ENCODE measurements at regions not wholly inside any gene's neighbourhood (a gene's known extent, or its start where the extent isn't known, plus 50 kb on each side); places are given as distances from the start of the nearest gene placed in this dataset.
"Not testable (repeated sequence)": the region's sequence is repeated elsewhere in the genome, so short reads cannot be mapped to it uniquely, and the experiment has no call there.

DNA sequence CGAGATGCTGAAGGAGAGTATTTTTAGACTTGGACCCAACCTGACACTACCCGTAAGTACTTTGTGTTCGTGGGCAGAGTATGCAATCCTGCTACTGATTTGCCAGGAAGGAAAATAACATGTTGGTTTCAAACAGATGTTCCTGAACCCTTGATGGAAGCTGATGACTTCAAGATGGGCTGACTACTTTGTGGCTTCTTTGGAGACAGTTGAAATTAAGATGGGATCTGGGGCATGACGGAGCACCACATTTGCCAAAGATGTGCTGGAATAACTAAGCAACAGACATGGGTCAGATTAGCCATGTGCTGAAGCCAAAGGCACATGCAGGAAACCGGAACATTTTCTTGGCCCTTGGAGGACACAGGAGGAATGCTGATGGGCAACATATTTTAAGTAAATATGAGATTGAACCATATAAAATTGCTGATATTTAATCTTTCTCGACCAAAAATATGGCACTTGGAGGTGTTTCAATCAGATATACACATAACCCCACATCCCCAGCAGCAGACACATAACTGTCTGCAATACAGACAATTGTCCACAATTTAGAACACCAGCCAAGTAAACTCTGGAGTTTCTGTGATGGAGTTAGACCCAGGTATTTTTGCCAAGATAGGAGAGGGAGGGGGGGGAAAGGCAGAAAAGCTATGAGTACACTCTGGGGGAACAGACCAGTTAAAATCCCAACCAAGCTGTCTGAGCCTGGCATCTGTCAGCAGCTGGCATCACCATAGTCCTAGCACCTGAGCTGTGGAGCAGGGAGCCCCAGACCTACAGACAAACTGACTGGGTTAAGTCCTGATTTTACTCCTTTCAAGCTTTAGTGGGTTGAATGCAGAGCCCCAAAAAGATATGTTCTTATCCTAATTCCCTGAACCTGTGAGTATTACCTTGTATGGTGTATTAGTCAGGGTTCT, 329.4 kb upstream of the CDH5 start:
- DNase-seq (ENCODE audit: low read depth in 4 of 4, low spot score in 3 of 4), result no peak

GRCh38 chr16:66036184-66036583, 330.3 kb upstream of the CDH5 start:
- DNase-seq (ENCODE audit: low read depth in 4 of 4, low spot score in 3 of 4), result no peak

DNA sequence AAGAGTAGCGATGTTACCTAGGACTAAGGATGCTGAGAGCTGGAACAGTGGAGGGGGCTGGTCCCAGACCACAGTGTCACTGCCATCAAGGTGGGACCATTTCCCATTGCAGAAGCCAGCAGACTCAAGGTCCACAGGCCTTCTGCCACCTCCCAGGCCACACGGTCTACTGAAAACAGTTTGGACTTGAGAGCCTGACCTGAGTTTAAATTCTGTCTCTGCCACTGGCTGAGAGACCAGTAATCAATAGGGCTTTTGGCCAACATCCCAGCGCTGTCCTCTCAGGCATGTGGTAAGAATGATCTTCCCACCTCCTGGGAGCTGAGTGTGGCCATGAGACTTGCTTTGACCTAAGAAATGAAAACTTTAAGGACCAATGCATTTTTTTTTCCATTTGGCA, 331.4 kb upstream of the CDH5 start:
- DNase-seq (ENCODE audit: low read depth in 4 of 4, low spot score in 3 of 4), result no peak

- DNase-seq (ENCODE audit: low read depth in 4 of 4, low spot score in 3 of 4), result no peak
Observed at GRCh38 chr16:66032841-66033240, 333.6 kb upstream of the CDH5 start.

- no peak for DNase-seq (ENCODE audit: low read depth in 4 of 4, low spot score in 3 of 4)
Observed at GRCh38 chr16:66030036-66030435, 336.5 kb upstream of the CDH5 start.

- DNase-seq (ENCODE audit: low read depth in 4 of 4, low spot score in 3 of 4), result no peak
Observed at GRCh38 chr16:66028510-66029216, 337.8 kb upstream of the CDH5 start.

- no peak for DNase-seq (ENCODE audit: low read depth in 4 of 4, low spot score in 3 of 4)
Observed at GRCh38 chr16:66026787-66027330, 339.6 kb upstream of the CDH5 start.

DNA sequence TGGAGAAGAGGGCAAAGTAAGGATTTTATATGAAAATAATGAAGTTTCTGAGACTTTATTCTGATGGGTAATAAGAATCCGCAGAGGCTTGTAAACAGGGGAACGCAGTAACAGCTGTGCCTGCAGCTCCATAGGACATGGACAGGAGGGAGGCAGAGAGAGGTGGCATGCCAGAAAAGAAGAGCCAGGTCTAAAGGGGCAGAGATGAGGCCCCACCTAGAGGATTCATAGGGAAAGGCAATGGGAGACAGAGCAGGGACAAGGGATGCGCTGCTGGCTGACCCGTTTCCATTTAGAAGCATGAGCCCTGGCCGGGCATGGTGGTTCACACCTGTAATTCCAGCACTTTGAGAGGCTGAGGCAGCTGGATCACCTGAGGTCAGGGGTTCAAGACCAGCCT, 340.3 kb upstream of the CDH5 start:
- DNase-seq (ENCODE audit: low read depth in 4 of 4, low spot score in 3 of 4), result no peak

DNA sequence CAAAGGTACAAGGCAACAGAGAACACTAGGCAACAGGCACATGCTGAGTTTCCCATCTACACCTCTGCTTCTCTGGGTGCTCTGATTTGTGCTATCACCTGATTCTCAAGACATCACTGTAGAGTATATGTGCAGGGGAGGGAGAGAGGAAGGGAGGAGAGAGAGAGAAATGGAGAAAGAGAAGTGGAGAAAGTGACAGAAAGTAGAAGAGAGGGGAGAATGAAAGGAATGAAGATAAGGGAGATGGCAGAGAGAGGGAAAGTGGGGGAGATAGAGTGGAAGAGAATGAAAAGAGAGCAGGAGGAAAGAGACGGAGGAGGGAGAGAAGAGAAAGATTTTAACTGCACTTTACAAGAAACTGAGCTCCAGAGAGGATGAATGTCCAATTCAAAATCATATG, 340.7 kb upstream of the CDH5 start:
- no peak for DNase-seq (ENCODE audit: low read depth in 4 of 4, low spot score in 3 of 4)

- DNase-seq (ENCODE audit: low read depth in 4 of 4, low spot score in 3 of 4), result not testable (repeated sequence)
Observed at GRCh38 chr16:66024567-66024966, 341.9 kb upstream of the CDH5 start.

- no peak for DNase-seq (ENCODE audit: low read depth in 4 of 4, low spot score in 3 of 4)
Observed at GRCh38 chr16:66023481-66023880, 343.0 kb upstream of the CDH5 start.

GRCh38 chr16:66020642-66021041, 345.8 kb upstream of the CDH5 start:
- no peak for DNase-seq (ENCODE audit: low read depth in 4 of 4, low spot score in 3 of 4)

DNA sequence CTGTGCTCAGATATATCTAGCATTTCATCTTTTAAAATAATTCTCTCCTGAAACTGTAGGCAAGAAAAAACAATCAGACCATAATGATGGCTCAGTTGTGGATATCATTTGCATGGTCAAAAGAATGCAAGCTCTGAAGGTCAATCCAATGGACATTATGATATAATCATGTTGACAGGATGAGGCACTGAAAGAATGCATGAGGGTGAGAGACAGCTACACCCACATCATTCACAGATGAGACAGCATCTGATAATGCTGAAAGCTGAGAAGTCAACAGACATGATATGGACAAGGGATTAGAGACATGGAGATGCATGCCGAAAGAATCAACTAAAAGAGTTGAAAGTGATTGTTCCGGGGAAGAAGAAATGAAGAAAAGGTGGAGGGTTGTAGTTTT, 346.4 kb upstream of the CDH5 start:
- DNase-seq (ENCODE audit: low read depth in 4 of 4, low spot score in 3 of 4), result no peak

GRCh38 chr16:66019502-66019901, 347.0 kb upstream of the CDH5 start:
- not testable (repeated sequence) for DNase-seq (ENCODE audit: low read depth in 4 of 4, low spot score in 3 of 4)

DNA sequence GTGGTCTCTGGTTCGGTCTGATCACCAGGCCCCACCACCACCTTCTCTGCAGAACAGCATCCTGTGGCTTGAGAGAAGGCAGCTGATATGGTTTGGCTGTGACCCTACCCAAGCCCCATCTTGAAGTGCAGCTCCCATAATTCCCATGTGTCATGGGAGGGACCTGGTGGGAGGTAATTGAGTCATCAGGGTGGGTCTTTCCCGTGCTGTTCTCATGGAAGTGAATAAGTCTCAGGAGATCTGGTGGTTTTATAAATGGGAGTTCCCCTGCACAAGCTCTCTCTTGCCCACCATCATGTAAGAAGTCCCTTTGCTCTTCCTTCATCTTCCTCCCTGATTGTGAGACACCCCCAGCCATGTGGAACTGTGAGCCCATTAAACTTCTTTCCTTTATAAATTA, 352.3 kb upstream of the CDH5 start:
- DNase-seq (ENCODE audit: low read depth in 4 of 4, low spot score in 3 of 4), result no peak

- DNase-seq (ENCODE audit: low read depth in 4 of 4, low spot score in 3 of 4), result no peak
Observed at GRCh38 chr16:66013486-66013885, 353.0 kb upstream of the CDH5 start.

DNA sequence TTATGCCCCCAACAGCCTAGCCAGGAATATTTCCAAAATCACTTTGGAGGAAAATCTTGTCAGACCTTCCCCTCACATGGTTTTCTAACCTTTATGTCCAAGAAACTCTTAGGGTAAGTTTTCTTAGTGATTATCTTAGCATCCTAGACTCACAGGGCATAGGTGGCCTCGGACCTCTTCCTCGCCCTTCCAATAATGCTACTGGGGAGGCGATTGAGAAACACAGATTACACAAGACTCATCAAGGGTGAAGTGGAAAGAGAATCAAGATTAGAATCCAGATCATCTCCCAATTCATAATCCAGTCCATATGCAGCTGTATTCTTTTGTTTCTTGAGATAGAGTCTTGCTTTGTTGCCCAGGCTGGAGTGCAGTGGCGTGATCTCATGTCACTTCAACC, 358.4 kb upstream of the CDH5 start:
- DNase-seq (ENCODE audit: low read depth in 4 of 4, low spot score in 3 of 4), result no peak

DNA sequence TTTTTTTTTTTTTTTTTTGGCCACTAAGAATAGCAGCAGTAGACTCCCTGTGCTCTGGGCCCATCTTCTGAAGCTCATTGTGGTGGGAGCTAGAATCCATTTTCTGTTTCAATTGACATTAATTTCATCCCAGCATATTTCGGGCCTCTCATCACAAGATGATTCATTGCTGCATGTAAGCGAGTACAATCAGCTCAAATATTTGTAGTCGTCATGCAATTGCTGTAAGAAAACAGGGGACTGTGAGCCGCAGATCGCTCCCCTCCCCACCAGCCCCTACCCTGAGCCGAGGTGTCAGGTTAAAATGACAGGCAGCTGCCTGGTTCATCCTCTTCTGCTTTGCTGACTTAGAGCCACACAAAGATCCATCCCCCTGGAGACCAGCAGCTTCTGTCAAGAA, 358.8 kb upstream of the CDH5 start:
- DNase-seq (ENCODE audit: low read depth in 4 of 4, low spot score in 3 of 4), result no peak

- DNase-seq (ENCODE audit: low read depth in 4 of 4, low spot score in 3 of 4), result no peak
Observed at GRCh38 chr16:66006485-66006884, 360.0 kb upstream of the CDH5 start.

DNA sequence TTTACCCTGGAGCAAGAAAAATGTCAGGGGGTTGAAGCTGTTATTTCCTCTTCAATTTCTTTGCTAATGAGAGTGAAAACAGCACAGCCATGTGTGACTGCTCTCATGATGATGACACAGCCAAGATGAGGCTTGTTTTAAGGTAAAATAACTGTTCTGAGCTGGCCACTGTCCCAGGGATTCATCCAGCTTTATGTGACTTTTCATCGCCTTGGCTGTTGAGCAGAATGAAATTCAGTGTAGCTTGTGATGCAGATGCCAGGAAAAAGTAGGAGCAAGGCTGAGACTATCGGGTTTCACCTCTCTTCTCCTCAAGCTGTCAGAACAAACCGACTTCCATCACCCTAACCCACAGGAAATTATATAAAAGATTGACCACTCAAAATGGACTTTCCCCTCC, 361.8 kb upstream of the CDH5 start:
- DNase-seq (ENCODE audit: low read depth in 4 of 4, low spot score in 3 of 4), result no peak

GRCh38 chr16:66003201-66003600, 363.3 kb upstream of the CDH5 start:
- DNase-seq (ENCODE audit: low read depth in 4 of 4, low spot score in 3 of 4), result no peak

DNA sequence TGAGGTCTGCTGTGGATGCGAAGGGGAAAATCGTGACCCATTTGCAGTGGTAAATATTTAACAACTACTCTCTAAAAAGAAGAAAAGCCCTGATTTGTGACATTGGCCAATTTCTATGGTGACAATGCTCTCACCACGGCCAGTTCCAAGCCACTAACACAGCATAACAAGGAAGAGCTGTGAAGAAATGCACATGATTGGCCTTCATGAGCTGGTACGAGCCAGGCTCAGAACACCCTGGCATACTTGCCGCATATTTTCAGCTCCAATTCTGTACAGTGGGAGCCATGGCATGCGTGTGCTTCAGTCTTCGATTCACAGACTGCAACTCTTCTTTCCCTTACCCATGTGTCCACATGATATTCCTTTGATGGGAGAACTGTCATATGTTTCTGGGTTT, 363.9 kb upstream of the CDH5 start:
- no peak for DNase-seq (ENCODE audit: low read depth in 4 of 4, low spot score in 3 of 4)
